Stomach (tissue), 8 donors: ENCODE measurements at regions not wholly inside any gene's neighbourhood (a gene's known extent, or its start where the extent isn't known, plus 50 kb on each side); places are given as distances from the start of the nearest gene placed in this dataset.
"Not testable (repeated sequence)": the region's sequence is repeated elsewhere in the genome, so short reads cannot be mapped to it uniquely, and the experiment has no call there.

Experiments used
- DNase-seq, 2 donors: peaks; one replicate each; pipeline versions ENCODE4 v3.0.0 to v3.0.0-alpha.2; 2013 to 2019
- H3K27ac ChIP-seq, 5 donors: fragments of 200-600 bp in 4 of 5; sonication (generic) in 4 of 5; one replicate each; pipeline ENCODE4 v1.5.1; 2013 to 2019; ENCODE audit warnings: mild to moderate bottlenecking in 1 of 5, moderate library complexity in 1 of 5
- H3K27me3 ChIP-seq, 3 donors: fragments of 200-600 bp; sonication (generic); one replicate each; pipeline ENCODE4 v1.5.1; 2017 to 2019; ENCODE audit warnings: mixed run types in 1 of 3
- H3K36me3 ChIP-seq, 4 donors: fragments of 200-600 bp; sonication (generic); 1 replicate in 3 of 4; 2 replicates in 1 of 4; pipeline ENCODE4 v1.5.1; 2016 to 2019
- H3K4me1 ChIP-seq, 4 donors: fragments of 200-600 bp; sonication (generic); one replicate each; pipeline ENCODE4 v1.5.1; 2016 to 2019
- H3K4me3 ChIP-seq, 4 donors: fragments of 200-600 bp; sonication (generic) in 3 of 4; one replicate each; pipeline ENCODE4 v1.5.1; 2016 to 2019; ENCODE audit warnings: mild to moderate bottlenecking in 1 of 4
- H3K9me3 ChIP-seq, 4 donors: fragments of 200-600 bp; sonication (generic); one replicate each; pipeline ENCODE4 v1.5.1; 2016 to 2019
- EP300 ChIP-seq: sonication (generic); formaldehyde crosslinking; IDR thresholded peaks from one replicate; pipeline ENCODE4 v1.6.1; 2017; ENCODE audit warnings: antibody characterized with exemption
- POLR2A ChIP-seq, 4 donors: fragments of 450-650 bp; IDR thresholded peaks; one replicate each; pipeline ENCODE4 v1.6.1; 2016; ENCODE audit warnings: antibody characterized with exemption in 4 of 4, control low read depth in 2 of 4, mild to moderate bottlenecking in 1 of 4, moderate library complexity in 1 of 4
- POLR2AphosphoS5 ChIP-seq, 3 donors: sonication (generic); formaldehyde crosslinking; IDR thresholded peaks; one replicate each; pipeline ENCODE4 v1.6.1; 2016; ENCODE audit warnings: antibody characterized with exemption in 3 of 3
- WGBS, 5 donors: extraction: QIAGEN DNeasy Blood & Tissue Kit in 3 of 5; methylation state at CpG; one replicate each; pipeline versions ENCODE4 v1.1.5 to v1.1.7; 2013 to 2018; 5-methylcytosine and 5-hydroxymethylcytosine counted together
- intact Hi-C: fragments of 100-400 bp; cut with DNase I; formaldehyde crosslinking; loops from one replicate; pipeline ENCODE4 v1.15.1; 2023; ENCODE audit warnings: low total_unique reads
- TF ChIP-seq, protein P1 (sequence below), 7 experiments: fragments of 450-650 bp in 4 of 7; fragments of 200-600 bp in 3 of 7; sonication (generic) in 3 of 7; IDR thresholded peaks; one replicate each; pipeline ENCODE4 v1.5.1; 2016 to 2019; ENCODE audit warnings: antibody characterized with exemption in 7 of 7, control low read depth in 2 of 7, mild to moderate bottlenecking in 1 of 7
- donor health status: healthy with polysubstance abuse.
- donor health status: Bipolar disorder and iron deficiency.
- donor health status: healthy.

DNA sequence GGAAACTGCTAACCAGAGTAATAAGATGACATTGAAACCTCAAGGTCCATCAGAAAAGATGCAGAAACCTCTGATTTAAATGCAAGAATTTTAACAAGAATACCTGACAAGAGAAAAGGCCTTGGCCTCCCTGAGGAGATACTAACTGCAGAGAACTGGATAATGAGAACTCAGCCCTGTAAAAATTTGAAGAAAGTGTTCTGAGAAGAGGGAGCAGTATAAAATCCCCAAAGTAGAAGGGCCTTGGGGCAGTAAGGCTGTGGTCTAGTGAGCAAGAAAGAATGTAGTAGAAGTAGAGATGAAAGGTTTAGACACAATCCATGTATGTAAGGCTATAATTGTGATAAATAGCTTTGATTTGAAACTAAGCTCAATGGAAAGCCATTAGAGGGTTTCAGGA, 394.1 kb downstream of the ZBBX start:
- no peak for TF ChIP-seq POLR2AphosphoS5 (IDR thresholded peaks at IDR 0.05)
- no peak for TF ChIP-seq POLR2A (IDR thresholded peaks at IDR 0.05)
- TF ChIP-seq, protein P1, sequence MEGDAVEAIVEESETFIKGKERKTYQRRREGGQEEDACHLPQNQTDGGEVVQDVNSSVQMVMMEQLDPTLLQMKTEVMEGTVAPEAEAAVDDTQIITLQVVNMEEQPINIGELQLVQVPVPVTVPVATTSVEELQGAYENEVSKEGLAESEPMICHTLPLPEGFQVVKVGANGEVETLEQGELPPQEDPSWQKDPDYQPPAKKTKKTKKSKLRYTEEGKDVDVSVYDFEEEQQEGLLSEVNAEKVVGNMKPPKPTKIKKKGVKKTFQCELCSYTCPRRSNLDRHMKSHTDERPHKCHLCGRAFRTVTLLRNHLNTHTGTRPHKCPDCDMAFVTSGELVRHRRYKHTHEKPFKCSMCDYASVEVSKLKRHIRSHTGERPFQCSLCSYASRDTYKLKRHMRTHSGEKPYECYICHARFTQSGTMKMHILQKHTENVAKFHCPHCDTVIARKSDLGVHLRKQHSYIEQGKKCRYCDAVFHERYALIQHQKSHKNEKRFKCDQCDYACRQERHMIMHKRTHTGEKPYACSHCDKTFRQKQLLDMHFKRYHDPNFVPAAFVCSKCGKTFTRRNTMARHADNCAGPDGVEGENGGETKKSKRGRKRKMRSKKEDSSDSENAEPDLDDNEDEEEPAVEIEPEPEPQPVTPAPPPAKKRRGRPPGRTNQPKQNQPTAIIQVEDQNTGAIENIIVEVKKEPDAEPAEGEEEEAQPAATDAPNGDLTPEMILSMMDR (IDR thresholded peaks at IDR 0.05), result no peak
- TF ChIP-seq EP300, result no peak
- no peaks in the 10 kb centered on the region for H3K4me1 ChIP-seq
- H3K27me3 ChIP-seq, result no peaks in the 10 kb centered on the region
- no peak overlapping the region for H3K4me3 ChIP-seq
- intact Hi-C loops, result no loop called here
- H3K27ac ChIP-seq, result no peak overlapping the region
- H3K9me3 ChIP-seq, result no peaks in the 10 kb centered on the region
- H3K36me3 ChIP-seq, result no peaks in the 10 kb centered on the region
- DNase-seq, result no peak

GRCh38 chr3:166975796-166976195, 404.3 kb downstream of the ZBBX start:
- intact Hi-C loops, H3K27ac ChIP-seq, H3K4me3 ChIP-seq, H3K4me1 ChIP-seq, H3K27me3 ChIP-seq, H3K36me3 ChIP-seq, DNase-seq: not testable (repeated sequence)
- WGBS, 5 donors, result 93 to 97% (median 95%) methylated on average over 11 to 36 of the region's 36 CpGs
- peaks cover 0 to 14% (median 4%) of the 10 kb centered on the region in 4 donors for H3K9me3 ChIP-seq

DNA sequence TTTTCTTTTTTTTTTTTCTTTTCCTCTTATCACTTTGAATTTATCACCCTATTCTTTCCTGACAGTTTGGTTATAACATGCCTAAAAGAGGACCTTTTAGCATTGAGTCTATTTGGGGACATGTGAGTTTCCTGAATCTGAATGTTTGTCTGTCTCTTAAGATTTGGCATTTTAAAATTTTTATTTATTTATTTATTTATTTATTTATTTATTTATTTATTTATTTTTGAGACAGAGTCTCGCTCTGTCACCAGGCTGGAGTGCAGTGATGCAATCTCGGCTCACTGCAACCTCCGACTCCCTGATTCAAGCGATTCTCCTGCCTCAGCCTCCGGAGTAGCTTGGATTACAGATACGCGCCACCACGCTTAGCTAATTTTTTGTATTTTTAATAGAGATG, 412.4 kb downstream of the ZBBX start:
- H3K27me3 ChIP-seq, H3K27ac ChIP-seq, H3K4me3 ChIP-seq, DNase-seq, intact Hi-C loops, H3K4me1 ChIP-seq, H3K36me3 ChIP-seq: not testable (repeated sequence)
- H3K9me3 ChIP-seq, result peaks cover 0 to 18% (median 5%) of the 10 kb centered on the region in 4 donors
- WGBS, 5 donors, result 92 to 97% (median 95%) methylated on average over 8 of the region's 8 CpGs

DNA sequence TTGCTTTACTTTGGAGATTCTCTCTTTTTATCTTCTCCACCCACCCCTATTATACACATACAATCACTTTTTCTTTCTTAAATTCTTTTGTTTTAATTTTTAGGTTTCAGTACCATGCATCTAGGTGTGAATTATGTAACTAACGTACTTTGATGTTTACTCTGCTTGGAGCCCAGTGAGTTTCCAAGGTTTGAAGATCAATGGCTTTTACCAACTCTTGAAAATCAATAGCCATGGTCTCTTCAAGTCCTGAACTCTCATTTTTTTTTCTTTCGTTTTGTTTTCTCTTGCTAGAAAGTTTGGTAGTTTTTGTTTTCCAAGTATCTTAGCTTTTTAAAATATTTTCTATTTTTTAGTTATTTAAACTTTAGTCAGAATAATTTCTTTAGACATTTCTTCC, 417.2 kb downstream of the ZBBX start:
- Histone ChIP-seq H3K27me3 (no peaks in the 10 kb centered on the region), H3K9me3 (peaks cover 0 to 3% (median 0%) of the 10 kb centered on the region in 4 donors)
- 42 to 63% (median 51%) methylated on average over 2 of the region's 2 CpGs for WGBS, 5 donors

GRCh38 chr3:166957121-166957520, 423.0 kb downstream of the ZBBX start:
- no peak overlapping the region for H3K4me3 ChIP-seq
- peaks cover 0 to 17% (median 6%) of the 10 kb centered on the region in 4 donors for H3K9me3 ChIP-seq
- no peaks in the 10 kb centered on the region for H3K36me3 ChIP-seq
- no peaks in the 10 kb centered on the region for H3K27me3 ChIP-seq
- no peak for DNase-seq
- 73 to 88% (median 81%) methylated on average over 3 of the region's 3 CpGs for WGBS, 5 donors
- no peak overlapping the region for H3K27ac ChIP-seq
- TF ChIP-seq POLR2AphosphoS5 (IDR thresholded peaks at IDR 0.05) (no peak), POLR2A (IDR thresholded peaks at IDR 0.05) (no peak), EP300 (no peak)
- TF ChIP-seq, protein P1 (IDR thresholded peaks at IDR 0.05), result no peak
- H3K4me1 ChIP-seq, result no peaks in the 10 kb centered on the region
- intact Hi-C loops, result no loop called here

More for the DNA sequence above, 417.2 kb downstream of the ZBBX start:
- no peak for TF ChIP-seq EP300
- TF ChIP-seq POLR2A (IDR thresholded peaks at IDR 0.05), result no peak
- TF ChIP-seq, protein P1 (IDR thresholded peaks at IDR 0.05), result no peak
- no peak for TF ChIP-seq POLR2AphosphoS5 (IDR thresholded peaks at IDR 0.05)
- intact Hi-C loops, result no loop called here
- Histone ChIP-seq H3K4me3 (no peak overlapping the region), H3K36me3 (no peaks in the 10 kb centered on the region), H3K4me1 (no peaks in the 10 kb centered on the region), H3K27ac (no peak overlapping the region)
- no peak for DNase-seq
